ENCODE measurements at regions not wholly inside any gene's neighbourhood (a gene's known extent, or its start where the extent isn't known, plus 50 kb on each side); places are given as distances from the start of the nearest gene placed in this dataset.

DNA sequence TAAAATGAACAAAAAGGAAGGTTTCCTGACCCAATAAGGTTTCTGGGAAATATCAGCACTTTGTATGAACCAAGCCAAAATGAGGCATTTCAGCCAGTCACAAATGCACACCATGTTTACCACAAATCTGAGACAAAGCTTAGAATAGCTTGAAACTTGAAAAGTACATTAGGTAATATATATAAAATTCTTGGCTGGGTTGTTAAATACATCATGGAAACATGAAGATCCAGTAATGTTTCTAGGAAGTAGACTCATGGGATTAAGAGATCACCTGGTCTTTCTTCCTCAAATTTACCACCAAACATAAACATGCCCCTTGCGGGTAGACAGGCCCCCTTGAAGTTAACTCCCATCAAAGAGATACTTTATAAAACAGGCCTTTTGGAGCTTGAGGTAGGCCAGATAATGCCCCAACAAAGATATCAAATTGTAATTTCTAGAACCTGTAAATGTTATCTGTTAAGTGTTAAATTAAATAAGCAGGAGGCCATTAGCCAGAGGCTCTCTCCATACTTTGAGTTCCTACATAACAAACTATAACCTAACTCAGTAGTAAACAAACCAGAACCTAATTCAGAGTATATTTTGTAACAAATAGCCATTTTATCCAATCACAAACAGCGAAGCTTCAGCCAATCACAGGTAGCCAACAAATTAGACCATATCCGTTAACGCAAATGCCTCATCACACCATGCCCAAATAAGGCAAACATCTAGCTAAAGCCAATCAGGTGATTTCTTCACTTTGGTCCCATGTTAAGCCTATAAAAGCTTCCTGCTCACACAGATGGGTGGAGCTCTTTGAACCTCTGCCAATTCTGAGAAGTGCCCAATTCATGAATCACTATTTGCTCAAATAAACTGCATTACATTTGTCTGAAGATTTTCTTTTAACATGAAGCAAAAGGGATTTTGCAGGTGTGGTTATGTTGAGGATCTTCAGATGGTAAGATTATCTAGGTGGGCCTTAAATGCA, 127.9 kb upstream of the TARS1 start:
- H3K27ac ChIP-seq (ENCODE audit: low read depth in 1 of 2, low read length in 2 of 2), result no peak overlapping the region
- H3K4me3 ChIP-seq (ENCODE audit: low read depth in 1 of 3, low read length in 3 of 3), result no peak overlapping the region
- WGBS, result 89% methylated on average over 4 of the region's 4 CpGs
- DNase-seq (ENCODE audit: low spot score), result no peak
- H3K4me1 ChIP-seq (ENCODE audit: control insufficient read depth in 4 of 4, insufficient read depth in 4 of 4, low read length in 3 of 4), result peaks cover 0 to 13% (median 5%) of the 10 kb centered on the region in 4 donors
- no peaks in the 10 kb centered on the region for H3K27me3 ChIP-seq (ENCODE audit: control insufficient read depth in 4 of 4, insufficient read depth in 4 of 4, low read length in 3 of 4)
- no peaks in the 10 kb centered on the region for H3K9me3 ChIP-seq (ENCODE audit: control insufficient read depth in 4 of 4, low read length in 3 of 4)
- TF ChIP-seq YY1 (IDR thresholded peaks at IDR 0.05), result no peak
- no peak for TF ChIP-seq JUND (IDR thresholded peaks at IDR 0.05)
- TF ChIP-seq TAF1 (conservative IDR thresholded peaks at IDR 0.05), result no peak
- TF ChIP-seq HNF4G (IDR thresholded peaks at IDR 0.05), result no peak
- TF ChIP-seq, protein P1, sequence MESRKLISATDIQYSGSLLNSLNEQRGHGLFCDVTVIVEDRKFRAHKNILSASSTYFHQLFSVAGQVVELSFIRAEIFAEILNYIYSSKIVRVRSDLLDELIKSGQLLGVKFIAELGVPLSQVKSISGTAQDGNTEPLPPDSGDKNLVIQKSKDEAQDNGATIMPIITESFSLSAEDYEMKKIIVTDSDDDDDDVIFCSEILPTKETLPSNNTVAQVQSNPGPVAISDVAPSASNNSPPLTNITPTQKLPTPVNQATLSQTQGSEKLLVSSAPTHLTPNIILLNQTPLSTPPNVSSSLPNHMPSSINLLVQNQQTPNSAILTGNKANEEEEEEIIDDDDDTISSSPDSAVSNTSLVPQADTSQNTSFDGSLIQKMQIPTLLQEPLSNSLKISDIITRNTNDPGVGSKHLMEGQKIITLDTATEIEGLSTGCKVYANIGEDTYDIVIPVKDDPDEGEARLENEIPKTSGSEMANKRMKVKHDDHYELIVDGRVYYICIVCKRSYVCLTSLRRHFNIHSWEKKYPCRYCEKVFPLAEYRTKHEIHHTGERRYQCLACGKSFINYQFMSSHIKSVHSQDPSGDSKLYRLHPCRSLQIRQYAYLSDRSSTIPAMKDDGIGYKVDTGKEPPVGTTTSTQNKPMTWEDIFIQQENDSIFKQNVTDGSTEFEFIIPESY (IDR thresholded peaks at IDR 0.05), result no peak
- no peak for TF ChIP-seq EGR1 (IDR thresholded peaks at IDR 0.05; ENCODE audit: low read depth in 2 of 2)
- no peak for TF ChIP-seq HNF4A (conservative IDR thresholded peaks at IDR 0.05)
- TF ChIP-seq SP1 (IDR thresholded peaks at IDR 0.05), result no peak
- TF ChIP-seq FOXA2 (IDR thresholded peaks at IDR 0.05), result no peak
- no peak for TF ChIP-seq RXRA (IDR thresholded peaks at IDR 0.05)
- no peak overlapping the region for H3K9ac ChIP-seq (ENCODE audit: low read depth in 1 of 2, low read length in 2 of 2)
- no peaks in the 10 kb centered on the region for H3K36me3 ChIP-seq (ENCODE audit: control insufficient read depth in 4 of 4, insufficient read depth in 3 of 4, low read depth in 1 of 4, low read length in 3 of 4)

DNA sequence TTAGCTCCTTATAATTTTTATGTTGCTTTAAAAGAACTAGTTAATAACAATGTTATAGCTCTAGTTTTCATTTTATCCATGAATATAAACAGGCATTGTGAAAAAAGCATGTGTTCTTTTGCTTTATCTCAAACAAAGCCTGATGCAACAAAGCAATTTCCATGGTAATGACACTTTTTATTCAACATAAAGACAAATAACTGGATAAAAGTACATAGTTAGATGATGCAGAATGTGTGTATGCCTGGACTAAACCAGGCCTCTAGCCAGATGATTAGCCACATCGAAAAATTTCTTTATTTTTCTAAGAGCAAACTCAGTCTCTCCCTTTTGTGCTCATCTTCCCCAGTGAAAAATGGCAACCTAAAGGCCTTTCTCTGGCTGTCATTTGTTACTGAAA, 125.6 kb upstream of the TARS1 start:
- Histone ChIP-seq H3K36me3 (ENCODE audit: control insufficient read depth in 4 of 4, insufficient read depth in 3 of 4, low read depth in 1 of 4, low read length in 3 of 4) (no peaks in the 10 kb centered on the region), H3K4me1 (ENCODE audit: control insufficient read depth in 4 of 4, insufficient read depth in 4 of 4, low read length in 3 of 4) (no peaks in the 10 kb centered on the region), H3K4me3 (ENCODE audit: low read depth in 1 of 3, low read length in 3 of 3) (no peak overlapping the region), H3K9ac (ENCODE audit: low read depth in 1 of 2, low read length in 2 of 2) (no peak overlapping the region), H3K9me3 (ENCODE audit: control insufficient read depth in 4 of 4, low read length in 3 of 4) (no peaks in the 10 kb centered on the region), H3K27ac (ENCODE audit: low read depth in 1 of 2, low read length in 2 of 2) (no peak overlapping the region), H3K27me3 (ENCODE audit: control insufficient read depth in 4 of 4, insufficient read depth in 4 of 4, low read length in 3 of 4) (no peaks in the 10 kb centered on the region)
- TF ChIP-seq TAF1 (conservative IDR thresholded peaks at IDR 0.05) (no peak), FOXA1 (IDR thresholded peaks at IDR 0.05) (no peak), RAD21 (IDR thresholded peaks at IDR 0.05) (no peak), FOXA2 (IDR thresholded peaks at IDR 0.05) (no peak), RXRA (IDR thresholded peaks at IDR 0.05) (no peak), EGR1 (IDR thresholded peaks at IDR 0.05; ENCODE audit: low read depth in 2 of 2) (no peak), HNF4G (IDR thresholded peaks at IDR 0.05) (no peak)
- TF ChIP-seq, protein P1 (IDR thresholded peaks at IDR 0.05), result no peak
- TF ChIP-seq, protein P2, sequence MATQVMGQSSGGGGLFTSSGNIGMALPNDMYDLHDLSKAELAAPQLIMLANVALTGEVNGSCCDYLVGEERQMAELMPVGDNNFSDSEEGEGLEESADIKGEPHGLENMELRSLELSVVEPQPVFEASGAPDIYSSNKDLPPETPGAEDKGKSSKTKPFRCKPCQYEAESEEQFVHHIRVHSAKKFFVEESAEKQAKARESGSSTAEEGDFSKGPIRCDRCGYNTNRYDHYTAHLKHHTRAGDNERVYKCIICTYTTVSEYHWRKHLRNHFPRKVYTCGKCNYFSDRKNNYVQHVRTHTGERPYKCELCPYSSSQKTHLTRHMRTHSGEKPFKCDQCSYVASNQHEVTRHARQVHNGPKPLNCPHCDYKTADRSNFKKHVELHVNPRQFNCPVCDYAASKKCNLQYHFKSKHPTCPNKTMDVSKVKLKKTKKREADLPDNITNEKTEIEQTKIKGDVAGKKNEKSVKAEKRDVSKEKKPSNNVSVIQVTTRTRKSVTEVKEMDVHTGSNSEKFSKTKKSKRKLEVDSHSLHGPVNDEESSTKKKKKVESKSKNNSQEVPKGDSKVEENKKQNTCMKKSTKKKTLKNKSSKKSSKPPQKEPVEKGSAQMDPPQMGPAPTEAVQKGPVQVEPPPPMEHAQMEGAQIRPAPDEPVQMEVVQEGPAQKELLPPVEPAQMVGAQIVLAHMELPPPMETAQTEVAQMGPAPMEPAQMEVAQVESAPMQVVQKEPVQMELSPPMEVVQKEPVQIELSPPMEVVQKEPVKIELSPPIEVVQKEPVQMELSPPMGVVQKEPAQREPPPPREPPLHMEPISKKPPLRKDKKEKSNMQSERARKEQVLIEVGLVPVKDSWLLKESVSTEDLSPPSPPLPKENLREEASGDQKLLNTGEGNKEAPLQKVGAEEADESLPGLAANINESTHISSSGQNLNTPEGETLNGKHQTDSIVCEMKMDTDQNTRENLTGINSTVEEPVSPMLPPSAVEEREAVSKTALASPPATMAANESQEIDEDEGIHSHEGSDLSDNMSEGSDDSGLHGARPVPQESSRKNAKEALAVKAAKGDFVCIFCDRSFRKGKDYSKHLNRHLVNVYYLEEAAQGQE (IDR thresholded peaks at IDR 0.05), result no peak
- TF ChIP-seq, protein P3, sequence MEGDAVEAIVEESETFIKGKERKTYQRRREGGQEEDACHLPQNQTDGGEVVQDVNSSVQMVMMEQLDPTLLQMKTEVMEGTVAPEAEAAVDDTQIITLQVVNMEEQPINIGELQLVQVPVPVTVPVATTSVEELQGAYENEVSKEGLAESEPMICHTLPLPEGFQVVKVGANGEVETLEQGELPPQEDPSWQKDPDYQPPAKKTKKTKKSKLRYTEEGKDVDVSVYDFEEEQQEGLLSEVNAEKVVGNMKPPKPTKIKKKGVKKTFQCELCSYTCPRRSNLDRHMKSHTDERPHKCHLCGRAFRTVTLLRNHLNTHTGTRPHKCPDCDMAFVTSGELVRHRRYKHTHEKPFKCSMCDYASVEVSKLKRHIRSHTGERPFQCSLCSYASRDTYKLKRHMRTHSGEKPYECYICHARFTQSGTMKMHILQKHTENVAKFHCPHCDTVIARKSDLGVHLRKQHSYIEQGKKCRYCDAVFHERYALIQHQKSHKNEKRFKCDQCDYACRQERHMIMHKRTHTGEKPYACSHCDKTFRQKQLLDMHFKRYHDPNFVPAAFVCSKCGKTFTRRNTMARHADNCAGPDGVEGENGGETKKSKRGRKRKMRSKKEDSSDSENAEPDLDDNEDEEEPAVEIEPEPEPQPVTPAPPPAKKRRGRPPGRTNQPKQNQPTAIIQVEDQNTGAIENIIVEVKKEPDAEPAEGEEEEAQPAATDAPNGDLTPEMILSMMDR (IDR thresholded peaks at IDR 0.05; ENCODE audit: low read depth, low read length, missing input control), result no peak
- TF ChIP-seq, protein P4, sequence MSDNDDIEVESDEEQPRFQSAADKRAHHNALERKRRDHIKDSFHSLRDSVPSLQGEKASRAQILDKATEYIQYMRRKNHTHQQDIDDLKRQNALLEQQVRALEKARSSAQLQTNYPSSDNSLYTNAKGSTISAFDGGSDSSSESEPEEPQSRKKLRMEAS (IDR thresholded peaks at IDR 0.05), result no peak
- WGBS, result 88% methylated on average over 1 of the region's 1 CpG
- DNase-seq (ENCODE audit: low spot score), result no peak
